ENCODE measurements at regions not wholly inside any gene's neighbourhood (a gene's known extent, or its start where the extent isn't known, plus 50 kb on each side); places are given as distances from the start of the nearest gene placed in this dataset.
"Not testable (repeated sequence)": the region's sequence is repeated elsewhere in the genome, so short reads cannot be mapped to it uniquely, and the experiment has no call there.

GRCh38 chr3:21238661-21239060 is 512.3 kb downstream of the ZNF385D start:
- DNase-seq (ENCODE audit: low spot score), result no peak

- DNase-seq (ENCODE audit: low spot score), result peak; percentile 35
These were observed 513.4 kb downstream of the ZNF385D start for GRCh38 chr3:21237638-21238037.

- no peak for DNase-seq (ENCODE audit: low spot score)
These were observed 515.5 kb downstream of the ZNF385D start for GRCh38 chr3:21235491-21235890.

- no peak for DNase-seq (ENCODE audit: low spot score)
These were observed 516.1 kb downstream of the ZNF385D start for GRCh38 chr3:21234933-21235332.

- DNase-seq (ENCODE audit: low spot score), result no peak
These were observed 521.4 kb downstream of the ZNF385D start for GRCh38 chr3:21229426-21230135.

GRCh38 chr3:21226086-21226485 is 524.9 kb downstream of the ZNF385D start:
- DNase-seq (ENCODE audit: low spot score), result no peak

GRCh38 chr3:21220944-21221343 is 530.1 kb downstream of the ZNF385D start:
- no peak for DNase-seq (ENCODE audit: low spot score)

- no peak for DNase-seq (ENCODE audit: low spot score)
These were observed 534.4 kb downstream of the ZNF385D start for GRCh38 chr3:21216598-21216997.

GRCh38 chr3:21204122-21204521 is 546.9 kb downstream of the ZNF385D start:
- DNase-seq (ENCODE audit: low spot score), result not testable (repeated sequence)

- no peak for DNase-seq (ENCODE audit: low spot score)
These were observed 555.8 kb downstream of the ZNF385D start for GRCh38 chr3:21195203-21195602.

- DNase-seq (ENCODE audit: low spot score), result not testable (repeated sequence)
These were observed 557.0 kb downstream of the ZNF385D start for GRCh38 chr3:21194036-21194435.

- no peak for DNase-seq (ENCODE audit: low spot score)
These were observed 562.6 kb downstream of the ZNF385D start for GRCh38 chr3:21188459-21188858.

- DNase-seq (ENCODE audit: low spot score), result no peak
These were observed 565.1 kb downstream of the ZNF385D start for GRCh38 chr3:21185816-21186314.

GRCh38 chr3:21174461-21174860 is 576.5 kb downstream of the ZNF385D start:
- DNase-seq (ENCODE audit: low spot score), result peak; percentile 48

GRCh38 chr3:21170964-21171363 is 580.0 kb downstream of the ZNF385D start:
- no peak for DNase-seq (ENCODE audit: low spot score)

- DNase-seq (ENCODE audit: low spot score), result no peak
These were observed 581.1 kb downstream of the ZNF385D start for GRCh38 chr3:21169948-21170347.

- DNase-seq (ENCODE audit: low spot score), result no peak
These were observed 582.5 kb downstream of the ZNF385D start for GRCh38 chr3:21168471-21168870.

- DNase-seq (ENCODE audit: low spot score), result no peak
These were observed 587.1 kb downstream of the ZNF385D start for GRCh38 chr3:21163956-21164355.

- peak; percentile 24 for DNase-seq (ENCODE audit: low spot score)
These were observed 591.5 kb downstream of the ZNF385D start for GRCh38 chr3:21159543-21159906.

- DNase-seq (ENCODE audit: low spot score), result peak; percentile 38
These were observed 592.0 kb downstream of the ZNF385D start for GRCh38 chr3:21158861-21159542.

GRCh38 chr3:21154911-21155310 is 596.1 kb downstream of the ZNF385D start:
- no peak for DNase-seq (ENCODE audit: low spot score)

- no peak for DNase-seq (ENCODE audit: low spot score)
These were observed 598.5 kb downstream of the ZNF385D start for GRCh38 chr3:21152555-21152954.

- no peak for DNase-seq (ENCODE audit: low spot score)
These were observed 608.1 kb downstream of the ZNF385D start for GRCh38 chr3:21142949-21143348.

GRCh38 chr3:21142031-21142430 is 609.0 kb downstream of the ZNF385D start:
- DNase-seq (ENCODE audit: low spot score), result no peak

Measured in AG08395 (cell line).